Lower leg skin (tissue), 4 donors: ENCODE measurements at regions not wholly inside any gene's neighbourhood (a gene's known extent, or its start where the extent isn't known, plus 50 kb on each side); places are given as distances from the start of the nearest gene placed in this dataset.

Experiments used
- DNase-seq, 2 donors: peaks; one replicate each; pipeline ENCODE4 v3.0.0-alpha.2; 2019; ENCODE audit warnings: low spot score in 2 of 2
- H3K4me3 ChIP-seq: fragments of 200-600 bp; sonication (generic); 2 replicates; pipeline ENCODE4 v1.5.1; 2017; ENCODE audit warnings: mild to moderate bottlenecking, low read depth; ENCODE audit not compliant: poor library complexity, severe bottlenecking
- CTCF ChIP-seq, 3 donors: fragments of 450-650 bp; IDR thresholded peaks; one replicate each; pipeline ENCODE4 v1.5.1; 2016; ENCODE audit warnings: antibody characterized with exemption in 3 of 3, mild to moderate bottlenecking in 3 of 3, moderate library complexity in 2 of 3
- POLR2A ChIP-seq, 2 donors: fragments of 450-650 bp; IDR thresholded peaks; one replicate each; pipeline ENCODE4 v1.6.1; 2016 to 2017; ENCODE audit warnings: antibody characterized with exemption in 2 of 2, mild to moderate bottlenecking in 1 of 2, moderate library complexity in 1 of 2
- WGBS, 2 donors: methylation state at CpG; one replicate each; pipeline ENCODE4 v1.1.5; 2018; 5-methylcytosine and 5-hydroxymethylcytosine counted together
- intact Hi-C: fragments of 100-400 bp; cut with DNase I; formaldehyde crosslinking; loops from one replicate; pipeline ENCODE4 v1.15.0; 2023; ENCODE audit warnings: low total_unique reads

- WGBS, 2 donors, result 31 to 42% methylated on average over 3 of the region's 3 CpGs
- intact Hi-C loops, result loop anchor here (10.0 kb wide), 1 partner anchor 955 kb away; no protein-coding TSS in a partner anchor
- TF ChIP-seq POLR2A (IDR thresholded peaks at IDR 0.05) (no peak), CTCF (IDR thresholded peaks at IDR 0.05) (no peak)
These were observed 106.8 kb upstream of the PHACTR1 start for GRCh38 chr6:12609751-12610150.

GRCh38 chr6:12610862-12611261 is 105.7 kb upstream of the PHACTR1 start:
- WGBS, 2 donors, result 87 to 88% methylated on average over 5 of the region's 5 CpGs
- intact Hi-C loops, result no loop called here
- H3K4me3 ChIP-seq, result no peak overlapping the region
- TF ChIP-seq POLR2A (IDR thresholded peaks at IDR 0.05) (no peak), CTCF (IDR thresholded peaks at IDR 0.05) (no peak)
- no peak for DNase-seq

More at GRCh38 chr6:12609751-12610150, 106.8 kb upstream of the PHACTR1 start:
- DNase-seq, result no peak
- no peak overlapping the region for H3K4me3 ChIP-seq

GRCh38 chr6:12613811-12614210 is 102.8 kb upstream of the PHACTR1 start:
- TF ChIP-seq CTCF (IDR thresholded peaks at IDR 0.05) (no peak), POLR2A (IDR thresholded peaks at IDR 0.05) (no peak)
- no peak overlapping the region for H3K4me3 ChIP-seq
- intact Hi-C loops, result no loop called here
- WGBS, 2 donors, result 24 to 30% methylated on average over 8 of the region's 8 CpGs
- no peak for DNase-seq

GRCh38 chr6:12614456-12614855 is 102.1 kb upstream of the PHACTR1 start:
- no peak overlapping the region for H3K4me3 ChIP-seq
- no peak for DNase-seq
- no peak for TF ChIP-seq POLR2A (IDR thresholded peaks at IDR 0.05)
- no peak for TF ChIP-seq CTCF (IDR thresholded peaks at IDR 0.05)
- 80 to 84% methylated on average over 6 of the region's 6 CpGs for WGBS, 2 donors
- intact Hi-C loops, result no loop called here

- no peak for TF ChIP-seq POLR2A (IDR thresholded peaks at IDR 0.05)
- no peak for TF ChIP-seq CTCF (IDR thresholded peaks at IDR 0.05)
- intact Hi-C loops, result no loop called here
- no peak for DNase-seq
- no peak overlapping the region for H3K4me3 ChIP-seq
- WGBS, 2 donors, result 78% methylated on average over 6 of the region's 6 CpGs
These were observed 98.3 kb upstream of the PHACTR1 start for GRCh38 chr6:12618296-12618695.

- TF ChIP-seq POLR2A (IDR thresholded peaks at IDR 0.05), result no peak
- no peak for TF ChIP-seq CTCF (IDR thresholded peaks at IDR 0.05)
- 66 to 73% methylated on average over 5 of the region's 5 CpGs for WGBS, 2 donors
- DNase-seq, result no peak
- H3K4me3 ChIP-seq, result no peak overlapping the region
- intact Hi-C loops, result no loop called here
These were observed 94.8 kb upstream of the PHACTR1 start for GRCh38 chr6:12621754-12622153.
